Esophagus muscularis mucosa (tissue), 4 donors: ENCODE measurements at regions not wholly inside any gene's neighbourhood (a gene's known extent, or its start where the extent isn't known, plus 50 kb on each side); places are given as distances from the start of the nearest gene placed in this dataset.
"Not testable (repeated sequence)": the region's sequence is repeated elsewhere in the genome, so short reads cannot be mapped to it uniquely, and the experiment has no call there.

Source experiments
- DNase-seq: peaks from one replicate; pipeline ENCODE4 v3.0.0-alpha.2; 2017; ENCODE audit errors: extremely low spot score
- H3K27ac ChIP-seq, 4 donors: fragments of 200-600 bp; sonication (generic); replicated peaks in 1 of 4; 1 replicate in 3 of 4; 2 replicates in 1 of 4; pipeline ENCODE4 v1.5.1; 2016 to 2019; ENCODE audit warnings: mild to moderate bottlenecking in 1 of 4
- H3K27me3 ChIP-seq, 4 donors: fragments of 200-600 bp; sonication (generic); one replicate each; pipeline versions ENCODE4 v1.5.1 to v1.6.0; 2016 to 2019
- H3K36me3 ChIP-seq, 4 donors: fragments of 200-600 bp; sonication (generic); one replicate each; pipeline ENCODE4 v1.5.1; 2016 to 2019
- H3K4me1 ChIP-seq, 4 donors: fragments of 200-600 bp; sonication (generic); one replicate each; pipeline ENCODE4 v1.5.1; 2016 to 2019
- H3K4me3 ChIP-seq, 4 donors: fragments of 200-600 bp; sonication (generic); 1 replicate in 2 of 4; 2 replicates in 2 of 4; pipeline ENCODE4 v1.5.1; 2016 to 2019; ENCODE audit warnings: mild to moderate bottlenecking in 4 of 4, moderate library complexity in 1 of 4
- H3K9me3 ChIP-seq, 4 donors: fragments of 200-600 bp; sonication (generic); 1 replicate in 3 of 4; 2 replicates in 1 of 4; pipeline ENCODE4 v1.5.1; 2016 to 2019
- CTCF ChIP-seq, 3 experiments: fragments of 200-600 bp in 2 of 3; fragments of 450-650 bp in 1 of 3; sonication (generic) in 2 of 3; IDR thresholded peaks; one replicate each; pipeline ENCODE4 v1.5.1; 2017 to 2019; ENCODE audit warnings: antibody characterized with exemption in 3 of 3, mild to moderate bottlenecking in 2 of 3, moderate library complexity in 1 of 3
- EP300 ChIP-seq: sonication (generic); formaldehyde crosslinking; IDR thresholded peaks from one replicate; pipeline ENCODE4 v1.6.1; 2017; ENCODE audit warnings: antibody characterized with exemption
- POLR2A ChIP-seq: fragments of 450-650 bp; IDR thresholded peaks from one replicate; pipeline ENCODE4 v1.6.1; 2017; ENCODE audit warnings: antibody characterized with exemption, moderate library complexity, mild to moderate bottlenecking, low read depth
- POLR2AphosphoS5 ChIP-seq, 2 donors: sonication (generic); formaldehyde crosslinking; IDR thresholded peaks; one replicate each; pipeline ENCODE4 v1.6.1; 2017; ENCODE audit warnings: antibody characterized with exemption in 2 of 2
- WGBS: methylation state at CpG from one replicate; pipeline ENCODE4 v1.1.5; 2018; 5-methylcytosine and 5-hydroxymethylcytosine counted together
- intact Hi-C: fragments of 100-400 bp; cut with DNase I; formaldehyde crosslinking; loops from one replicate; pipeline ENCODE4 v1.15.1; 2023

- intact Hi-C loops = no loop called here
- H3K4me1 ChIP-seq = no peaks in the 10 kb centered on the region
- no peaks in the 10 kb centered on the region for H3K36me3 ChIP-seq
- no peaks in the 10 kb centered on the region for H3K9me3 ChIP-seq
- H3K27me3 ChIP-seq = no peaks in the 10 kb centered on the region
- TF ChIP-seq POLR2A = no peak
- TF ChIP-seq POLR2AphosphoS5 (IDR thresholded peaks at IDR 0.05) = no peak
- TF ChIP-seq CTCF (IDR thresholded peaks at IDR 0.05) = no peak
- TF ChIP-seq EP300 = no peak
- H3K27ac ChIP-seq = no peak overlapping the region
- no peak overlapping the region for H3K4me3 ChIP-seq
- DNase-seq = no peak
- WGBS = 61% methylated on average over 1 of the region's 1 CpG
These were observed 99.4 kb upstream of the MITF start for GRCh38 chr3:69639851-69640250.

DNA sequence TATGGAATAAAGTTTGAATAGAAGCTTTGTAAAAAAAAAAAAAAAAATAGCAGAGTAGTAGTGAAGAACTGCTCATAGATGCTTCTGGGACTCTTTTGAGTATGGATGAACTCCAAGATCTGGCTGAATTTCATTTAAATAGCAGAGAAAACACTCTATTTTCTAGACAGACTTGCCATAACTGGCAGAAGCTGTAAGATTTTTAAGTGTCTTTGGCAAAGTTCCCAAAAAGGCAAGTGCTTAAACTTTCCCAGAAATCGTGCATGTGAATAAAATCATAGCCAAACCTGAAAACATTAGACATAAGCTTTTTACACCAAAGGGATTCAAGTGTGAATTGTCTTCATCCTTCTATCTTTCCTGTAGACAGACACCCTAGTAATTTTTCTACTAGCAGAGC, 110.3 kb upstream of the MITF start:
- H3K27me3 ChIP-seq = no peaks in the 10 kb centered on the region
- H3K4me1 ChIP-seq = no peaks in the 10 kb centered on the region
- H3K27ac ChIP-seq = no peak overlapping the region
- no peaks in the 10 kb centered on the region for H3K36me3 ChIP-seq
- peaks cover 0 to 15% (median 0%) of the 10 kb centered on the region in 4 donors for H3K9me3 ChIP-seq
- DNase-seq = no peak
- intact Hi-C loops = no loop called here
- 8% methylated on average over 1 of the region's 1 CpG for WGBS
- no peak overlapping the region for H3K4me3 ChIP-seq
- no peak for TF ChIP-seq CTCF (IDR thresholded peaks at IDR 0.05)
- TF ChIP-seq POLR2AphosphoS5 (IDR thresholded peaks at IDR 0.05) = no peak
- no peak for TF ChIP-seq POLR2A
- no peak for TF ChIP-seq EP300

- intact Hi-C loops = no loop called here
These were observed 126.0 kb upstream of the MITF start for GRCh38 chr3:69613286-69613685.

DNA sequence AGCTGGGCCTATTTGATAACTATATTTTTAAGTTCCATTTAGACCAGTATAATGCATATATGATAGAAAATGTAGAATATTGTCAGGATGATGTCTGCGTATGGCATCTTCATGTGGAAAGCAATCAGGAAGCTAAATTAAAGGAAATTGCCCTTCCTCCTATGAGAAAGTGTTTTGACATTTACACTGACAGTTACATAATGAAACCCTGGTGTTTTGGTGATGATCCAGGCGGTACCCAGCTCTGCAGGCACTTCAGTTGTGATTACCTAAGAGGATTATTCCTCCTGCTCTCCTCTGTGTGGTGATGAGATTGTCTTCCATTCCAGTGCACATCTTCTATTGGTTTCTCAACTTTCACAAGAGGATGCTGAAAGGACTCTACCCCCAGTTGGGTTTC, 126.5 kb upstream of the MITF start:
- DNase-seq = no peak
- TF ChIP-seq POLR2A (no peak), CTCF (IDR thresholded peaks at IDR 0.05) (no peak), POLR2AphosphoS5 (IDR thresholded peaks at IDR 0.05) (no peak), EP300 (no peak)
- intact Hi-C loops = no loop called here
- peaks cover 0 to 5% (median 2%) of the 10 kb centered on the region in 4 donors for H3K4me1 ChIP-seq
- H3K27ac ChIP-seq = no peak overlapping the region
- H3K27me3 ChIP-seq = no peaks in the 10 kb centered on the region
- H3K4me3 ChIP-seq = no peak overlapping the region
- 85% methylated on average over 2 of the region's 2 CpGs for WGBS
- no peaks in the 10 kb centered on the region for H3K36me3 ChIP-seq
- H3K9me3 ChIP-seq = no peaks in the 10 kb centered on the region

More at GRCh38 chr3:69613286-69613685, 126.0 kb upstream of the MITF start:
- no peak for DNase-seq
- TF ChIP-seq EP300 = no peak
- TF ChIP-seq POLR2A = no peak
- TF ChIP-seq POLR2AphosphoS5 (IDR thresholded peaks at IDR 0.05) = no peak
- TF ChIP-seq CTCF (IDR thresholded peaks at IDR 0.05) = no peak
- H3K9me3 ChIP-seq = peaks cover 0 to under 1% (median 0%) of the 10 kb centered on the region in 4 donors
- H3K4me1 ChIP-seq = peaks cover 0 to 5% (median 2%) of the 10 kb centered on the region in 4 donors
- no peaks in the 10 kb centered on the region for H3K36me3 ChIP-seq
- no peaks in the 10 kb centered on the region for H3K27me3 ChIP-seq
- no peak overlapping the region for H3K27ac ChIP-seq
- WGBS = 79% methylated on average over 5 of the region's 5 CpGs
- no peak overlapping the region for H3K4me3 ChIP-seq

- H3K36me3 ChIP-seq, H3K27me3 ChIP-seq, H3K4me1 ChIP-seq, H3K27ac ChIP-seq, H3K4me3 ChIP-seq, DNase-seq, intact Hi-C loops, H3K9me3 ChIP-seq: not testable (repeated sequence)
- 91% methylated on average over 1 of the region's 1 CpG for WGBS
These were observed 129.7 kb upstream of the MITF start for GRCh38 chr3:69609566-69609965.
